Heart left ventricle (tissue), 13 donors: ENCODE measurements at regions not wholly inside any gene's neighbourhood (a gene's known extent, or its start where the extent isn't known, plus 50 kb on each side); places are given as distances from the start of the nearest gene placed in this dataset.

ENCODE experiments used
- CTCF ChIP-seq, 12 donors: fragments of 200-600 bp; sonication (generic) in 4 of 12; IDR thresholded peaks; one replicate each; pipeline versions ENCODE4 v1.5.0 to v1.8.0; 2018 to 2022; ENCODE audit warnings: antibody characterized with exemption in 12 of 12, mild to moderate bottlenecking in 5 of 12
- POLR2A ChIP-seq, 2 donors: fragments of 450-650 bp; IDR thresholded peaks; one replicate each; pipeline ENCODE4 v1.6.1; 2017; ENCODE audit warnings: antibody characterized with exemption in 2 of 2, mild to moderate bottlenecking in 2 of 2, moderate library complexity in 2 of 2
- donor health status: ischemic (EF 13 %, LVEDD 7.1; RV severe dilation, severe dysfunction).
- donor health status: DM: no; HTN: yes; CAD: no.
- donor health status: DM: no; HTN: no; CAD: no.
- donor health status: ischemic (EF 25% LVEDD 6.9; RV normal size, moderate dysfunction).
- donor health status: ischemic (EF 25% LVEDD 5.7; RV mildly dilated, moderate dysfunction).
- donor health status: ischemic (EF 35%, LVEDD 5.7; RV mildly dilated, moderate dysfunction).
- donor health status: nonischemic (EF 11% LVEDD 7.7; RV severe dilation, severe dysfunction).
- donor health status: DM: yes; HTN: yes; CAD: no.
- donor health status: PGD.
- donor health status: ischemic (EF 29% LVEDD 5.4; RV normal size, mild dysfunction).
- donor health status: nonischemic (EF 23%, LVEDD 6.1; RV moderate dilation, normal function).

GRCh38 chr20:16806061-16806460, 57.9 kb downstream of the OTOR start:
- no peak for TF ChIP-seq CTCF (IDR thresholded peaks at IDR 0.05)
- no peak for TF ChIP-seq POLR2A (IDR thresholded peaks at IDR 0.05)
